PC-3 (cell line): ENCODE measurements at regions not wholly inside any gene's neighbourhood (a gene's known extent, or its start where the extent isn't known, plus 50 kb on each side); places are given as distances from the start of the nearest gene placed in this dataset.

ENCODE experiments used
- CTCF ChIP-seq: fragments of 300-600 bp; sonication (generic); conservative IDR thresholded peaks from 2 replicates; pipeline ENCODE4 v1.5.1; 2017; ENCODE audit warnings: antibody characterized with exemption, low read depth, mild to moderate bottlenecking, low read length
- EZH2phosphoT487 ChIP-seq: fragments of 300-600 bp; sonication (generic); IDR thresholded peaks from 2 replicates; pipeline ENCODE4 v1.6.1; 2018; ENCODE audit warnings: mild to moderate bottlenecking, antibody characterized with exemption, low read length, borderline replicate concordance

DNA sequence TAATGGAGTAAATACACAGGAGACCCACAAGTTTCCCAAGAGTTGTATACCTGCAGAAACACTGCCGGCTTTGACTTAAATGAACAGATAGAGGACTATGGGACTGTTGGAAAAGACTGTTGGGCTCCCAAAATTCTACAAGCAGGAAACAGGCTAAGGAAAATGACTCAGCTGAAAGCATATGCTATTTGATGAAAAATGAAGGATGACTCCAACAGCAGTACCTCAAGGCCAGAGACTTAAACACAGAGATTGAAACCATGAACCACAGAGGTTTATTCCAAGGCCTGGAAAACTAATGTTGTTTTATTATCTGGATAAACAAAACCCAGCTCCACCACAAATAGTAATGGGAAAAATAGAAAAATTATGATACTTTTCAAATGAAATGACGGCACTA is 187.7 kb downstream of the TNFSF18 start:
- no peak for TF ChIP-seq EZH2phosphoT487
- no peak for TF ChIP-seq CTCF
